B cell (primary cell): ENCODE measurements at regions not wholly inside any gene's neighbourhood (a gene's known extent, or its start where the extent isn't known, plus 50 kb on each side); places are given as distances from the start of the nearest gene placed in this dataset.

Experiments
- CTCF ChIP-seq: fragments of 200-600 bp; IDR thresholded peaks from one replicate; pipeline ENCODE4 v1.8.0; 2022; ENCODE audit warnings: antibody characterized with exemption, mild to moderate bottlenecking
- EZH2 ChIP-seq: IDR thresholded peaks from 2 replicates; pipeline ENCODE4 v1.6.1; 2012; ENCODE audit warnings: borderline replicate concordance, low read depth, mild to moderate bottlenecking, moderate library complexity, low read length; ENCODE audit not compliant: insufficient read depth, poor library complexity, severe bottlenecking

GRCh38 chr6:27591699-27592480, 119.0 kb upstream of the ZNF184 start:
- no peak for TF ChIP-seq CTCF
- TF ChIP-seq EZH2 = no peak
